ENCODE measurements at regions not wholly inside any gene's neighbourhood (a gene's known extent, or its start where the extent isn't known, plus 50 kb on each side); places are given as distances from the start of the nearest gene placed in this dataset.

- TF ChIP-seq, protein P1, sequence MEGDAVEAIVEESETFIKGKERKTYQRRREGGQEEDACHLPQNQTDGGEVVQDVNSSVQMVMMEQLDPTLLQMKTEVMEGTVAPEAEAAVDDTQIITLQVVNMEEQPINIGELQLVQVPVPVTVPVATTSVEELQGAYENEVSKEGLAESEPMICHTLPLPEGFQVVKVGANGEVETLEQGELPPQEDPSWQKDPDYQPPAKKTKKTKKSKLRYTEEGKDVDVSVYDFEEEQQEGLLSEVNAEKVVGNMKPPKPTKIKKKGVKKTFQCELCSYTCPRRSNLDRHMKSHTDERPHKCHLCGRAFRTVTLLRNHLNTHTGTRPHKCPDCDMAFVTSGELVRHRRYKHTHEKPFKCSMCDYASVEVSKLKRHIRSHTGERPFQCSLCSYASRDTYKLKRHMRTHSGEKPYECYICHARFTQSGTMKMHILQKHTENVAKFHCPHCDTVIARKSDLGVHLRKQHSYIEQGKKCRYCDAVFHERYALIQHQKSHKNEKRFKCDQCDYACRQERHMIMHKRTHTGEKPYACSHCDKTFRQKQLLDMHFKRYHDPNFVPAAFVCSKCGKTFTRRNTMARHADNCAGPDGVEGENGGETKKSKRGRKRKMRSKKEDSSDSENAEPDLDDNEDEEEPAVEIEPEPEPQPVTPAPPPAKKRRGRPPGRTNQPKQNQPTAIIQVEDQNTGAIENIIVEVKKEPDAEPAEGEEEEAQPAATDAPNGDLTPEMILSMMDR (IDR thresholded peaks at IDR 0.05) = no peak
Observed at GRCh38 chr10:83182076-83182475, 957.2 kb upstream of the GHITM start.

- TF ChIP-seq, protein P1 (IDR thresholded peaks at IDR 0.05) = no peak
Observed at GRCh38 chr10:83184641-83185040, 954.7 kb upstream of the GHITM start.

- TF ChIP-seq, protein P1 (IDR thresholded peaks at IDR 0.05) = no peak
Observed at GRCh38 chr10:83190614-83191013, 948.7 kb upstream of the GHITM start.

DNA sequence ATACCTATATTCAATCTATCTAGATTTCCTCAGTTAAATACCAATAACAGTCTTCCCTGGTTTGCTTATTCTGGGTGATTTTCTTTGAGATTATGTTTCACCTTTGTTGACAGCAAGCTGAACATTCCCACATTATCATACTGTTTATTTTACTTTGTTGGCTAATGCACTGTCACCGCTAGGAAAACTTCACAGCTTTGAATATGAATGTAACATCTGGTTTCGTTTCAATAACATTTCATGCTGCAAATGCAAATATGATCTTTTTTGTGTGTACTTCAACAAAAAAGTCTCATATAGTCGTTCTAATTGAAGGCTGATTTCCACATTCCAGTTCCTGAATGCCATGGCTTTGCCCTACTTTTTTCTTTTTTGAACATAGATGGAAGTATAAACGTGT is 946.3 kb upstream of the GHITM start:
- TF ChIP-seq, protein P1 (IDR thresholded peaks at IDR 0.05) = no peak

DNA sequence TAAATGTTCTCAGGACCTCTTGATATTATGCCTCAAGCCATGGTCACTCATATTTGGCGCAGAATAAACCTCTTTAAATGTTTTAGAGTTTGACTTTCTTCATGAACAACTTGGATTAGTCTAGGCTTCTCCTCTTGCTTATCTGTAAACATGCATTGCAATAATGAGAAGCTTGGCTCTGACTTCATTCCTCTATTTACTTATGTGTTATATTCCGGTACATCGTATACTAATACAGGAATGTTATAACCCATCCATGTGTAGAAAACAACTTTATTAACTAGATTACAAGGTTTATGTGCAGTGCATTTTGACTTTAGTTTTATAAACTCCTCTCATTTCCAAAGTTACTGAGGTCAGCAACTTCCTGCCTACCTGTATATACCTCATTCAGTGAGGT is 944.3 kb upstream of the GHITM start:
- TF ChIP-seq, protein P1 (IDR thresholded peaks at IDR 0.05) = no peak

GRCh38 chr10:83199374-83199773 is 939.9 kb upstream of the GHITM start:
- TF ChIP-seq, protein P1 (IDR thresholded peaks at IDR 0.05) = no peak

DNA sequence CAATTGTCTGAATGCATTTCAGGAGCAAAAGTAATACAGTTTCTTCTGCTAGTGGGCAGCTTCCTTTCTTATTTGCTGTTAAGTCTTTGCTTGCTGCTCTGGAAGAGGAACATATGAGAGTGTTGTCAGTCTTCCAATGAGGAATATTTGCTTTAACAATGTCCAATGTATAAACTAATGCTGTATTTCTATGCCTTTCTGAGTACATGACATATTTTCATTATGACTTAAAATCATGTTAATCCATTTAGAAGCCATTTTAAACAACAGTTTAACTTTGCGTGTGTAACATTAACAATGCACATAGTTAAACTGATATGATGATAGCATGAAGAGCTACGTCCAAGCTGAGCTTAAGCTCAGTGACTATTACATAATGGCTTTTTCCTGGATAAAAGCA is 933.4 kb upstream of the GHITM start:
- TF ChIP-seq, protein P1 (IDR thresholded peaks at IDR 0.05) = no peak

DNA sequence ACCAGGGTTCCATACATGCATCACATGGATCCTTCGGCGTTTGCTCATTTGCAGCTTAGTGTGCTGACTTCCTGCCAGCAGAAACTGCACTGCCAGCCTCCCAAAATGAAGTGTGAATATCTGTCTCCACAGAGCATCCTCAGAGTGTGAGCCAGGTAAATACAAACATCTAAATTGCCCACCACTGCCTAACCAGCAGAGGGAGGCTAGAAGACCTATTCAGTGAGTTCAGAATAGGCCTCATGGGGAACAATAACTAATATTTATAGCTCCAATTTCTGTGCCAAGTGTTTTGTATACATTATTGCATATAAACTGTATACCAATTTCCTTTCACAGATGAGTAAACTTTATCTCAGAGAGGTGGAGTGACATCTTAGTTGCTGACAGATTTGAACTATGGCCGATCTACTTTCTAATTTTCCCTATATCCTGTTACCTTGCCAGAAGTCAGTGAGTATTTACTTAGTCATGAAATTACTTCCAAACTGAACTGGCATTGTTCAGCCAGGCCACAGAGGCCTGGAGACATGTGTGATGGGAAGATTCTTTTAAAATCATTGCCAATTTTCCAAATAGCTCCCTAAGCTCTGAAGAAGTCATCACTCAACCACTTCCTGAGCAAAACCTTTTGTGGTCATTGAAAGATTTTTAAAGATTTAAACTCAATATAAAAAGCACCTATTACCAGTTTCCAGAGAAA is 926.5 kb upstream of the GHITM start:
- TF ChIP-seq, protein P1 (IDR thresholded peaks at IDR 0.05) = peak; percentile 29; the same call in 1 of the 2 replicates
